HG03354 (cell line): ENCODE measurements at regions not wholly inside any gene's neighbourhood (a gene's known extent, or its start where the extent isn't known, plus 50 kb on each side); places are given as distances from the start of the nearest gene placed in this dataset.

Experiments used
- ATAC-seq: cut with Tn5 transposase; IDR thresholded peaks from one replicate; pipeline ENCODE4 v1.9.1; 2021; ENCODE audit warnings: mild to moderate bottlenecking; ENCODE audit not compliant: unreplicated experiment, poor library complexity, severe bottlenecking

- ATAC-seq: no peak
These were observed 344.8 kb upstream of the NFE2L3 start for GRCh38 chr7:25807086-25807611.

GRCh38 chr7:25809441-25809840, 342.6 kb upstream of the NFE2L3 start:
- no peak for ATAC-seq

- ATAC-seq: no peak
These were observed 339.7 kb upstream of the NFE2L3 start for GRCh38 chr7:25812086-25812850.

GRCh38 chr7:25813381-25813780, 338.6 kb upstream of the NFE2L3 start:
- ATAC-seq: no peak

GRCh38 chr7:25815711-25816110, 336.3 kb upstream of the NFE2L3 start:
- ATAC-seq: no peak

- ATAC-seq: no peak
These were observed 331.5 kb upstream of the NFE2L3 start for GRCh38 chr7:25820432-25821040.

- peak; percentile 50 for ATAC-seq
These were observed 330.8 kb upstream of the NFE2L3 start for GRCh38 chr7:25821225-25821624.

- no peak for ATAC-seq
These were observed 329.2 kb upstream of the NFE2L3 start for GRCh38 chr7:25822823-25823222.

- ATAC-seq: no peak
These were observed 328.4 kb upstream of the NFE2L3 start for GRCh38 chr7:25823571-25823970.

- ATAC-seq: no peak
These were observed 323.5 kb upstream of the NFE2L3 start for GRCh38 chr7:25828468-25828867.

- ATAC-seq: no peak
These were observed 322.3 kb upstream of the NFE2L3 start for GRCh38 chr7:25829663-25830062.

- ATAC-seq: no peak
These were observed 321.8 kb upstream of the NFE2L3 start for GRCh38 chr7:25830215-25830614.

GRCh38 chr7:25831062-25831691, 320.8 kb upstream of the NFE2L3 start:
- no peak for ATAC-seq

GRCh38 chr7:25831831-25832411, 320.1 kb upstream of the NFE2L3 start:
- no peak for ATAC-seq

- no peak for ATAC-seq
These were observed 319.5 kb upstream of the NFE2L3 start for GRCh38 chr7:25832456-25832855.

- ATAC-seq: no peak
These were observed 319.1 kb upstream of the NFE2L3 start for GRCh38 chr7:25832929-25833328.

GRCh38 chr7:25834050-25834449, 317.9 kb upstream of the NFE2L3 start:
- ATAC-seq: no peak

GRCh38 chr7:25835197-25835596, 316.8 kb upstream of the NFE2L3 start:
- ATAC-seq: no peak

GRCh38 chr7:25839084-25839769, 312.8 kb upstream of the NFE2L3 start:
- ATAC-seq: no peak

GRCh38 chr7:25840209-25840792, 311.7 kb upstream of the NFE2L3 start:
- no peak for ATAC-seq
